ENCODE measurements at regions not wholly inside any gene's neighbourhood (a gene's known extent, or its start where the extent isn't known, plus 50 kb on each side); places are given as distances from the start of the nearest gene placed in this dataset.

GRCh38 chr2:41709702-41710599 is 337.9 kb upstream of the PKDCC start:
- no peak for DNase-seq

- no peak for DNase-seq
Measured at GRCh38 chr2:41710944-41711343, 336.9 kb upstream of the PKDCC start.

GRCh38 chr2:41711736-41712135 is 336.1 kb upstream of the PKDCC start:
- DNase-seq, result no peak

DNA sequence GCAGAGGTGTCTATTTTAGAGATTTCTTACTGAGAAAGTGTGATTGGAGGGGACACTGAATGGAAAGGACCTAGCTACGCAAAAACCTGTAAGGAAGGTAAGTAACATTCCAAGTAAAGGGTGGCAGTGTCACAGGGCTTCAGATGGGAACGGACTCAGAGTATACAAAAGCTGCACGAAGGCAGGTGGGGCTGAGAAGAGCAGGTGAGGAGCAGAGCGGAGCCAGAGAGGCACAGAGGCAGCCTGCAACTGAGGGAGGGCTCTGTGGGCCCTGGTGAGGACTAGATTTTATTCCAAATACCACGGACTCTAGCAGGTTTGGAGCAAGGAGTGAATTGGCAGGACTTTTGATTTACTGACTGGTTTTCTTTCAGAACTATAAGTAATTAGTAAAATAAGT is 331.3 kb upstream of the PKDCC start:
- no peak for DNase-seq

GRCh38 chr2:41717839-41718238 is 330.0 kb upstream of the PKDCC start:
- DNase-seq, result no peak

GRCh38 chr2:41718705-41719104 is 329.1 kb upstream of the PKDCC start:
- no peak for DNase-seq

DNA sequence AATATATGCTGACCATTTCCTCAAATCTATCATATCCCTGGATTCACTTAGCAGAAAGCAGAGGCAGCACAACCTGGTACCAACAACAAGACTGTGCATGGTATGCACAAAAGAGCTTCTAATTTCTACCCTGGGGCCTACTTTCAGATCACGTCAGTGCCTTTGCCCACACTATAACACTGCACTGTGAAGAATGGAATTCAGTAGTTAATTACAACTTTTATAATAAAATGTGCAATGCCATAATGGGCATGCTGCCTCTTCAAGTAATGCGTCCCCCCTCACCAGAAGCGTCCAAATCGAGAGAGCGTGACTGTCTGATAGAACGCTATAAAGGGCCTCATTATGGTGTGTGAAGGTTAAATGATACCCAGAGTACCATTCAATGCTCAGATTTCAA is 328.1 kb upstream of the PKDCC start:
- no peak for DNase-seq

DNA sequence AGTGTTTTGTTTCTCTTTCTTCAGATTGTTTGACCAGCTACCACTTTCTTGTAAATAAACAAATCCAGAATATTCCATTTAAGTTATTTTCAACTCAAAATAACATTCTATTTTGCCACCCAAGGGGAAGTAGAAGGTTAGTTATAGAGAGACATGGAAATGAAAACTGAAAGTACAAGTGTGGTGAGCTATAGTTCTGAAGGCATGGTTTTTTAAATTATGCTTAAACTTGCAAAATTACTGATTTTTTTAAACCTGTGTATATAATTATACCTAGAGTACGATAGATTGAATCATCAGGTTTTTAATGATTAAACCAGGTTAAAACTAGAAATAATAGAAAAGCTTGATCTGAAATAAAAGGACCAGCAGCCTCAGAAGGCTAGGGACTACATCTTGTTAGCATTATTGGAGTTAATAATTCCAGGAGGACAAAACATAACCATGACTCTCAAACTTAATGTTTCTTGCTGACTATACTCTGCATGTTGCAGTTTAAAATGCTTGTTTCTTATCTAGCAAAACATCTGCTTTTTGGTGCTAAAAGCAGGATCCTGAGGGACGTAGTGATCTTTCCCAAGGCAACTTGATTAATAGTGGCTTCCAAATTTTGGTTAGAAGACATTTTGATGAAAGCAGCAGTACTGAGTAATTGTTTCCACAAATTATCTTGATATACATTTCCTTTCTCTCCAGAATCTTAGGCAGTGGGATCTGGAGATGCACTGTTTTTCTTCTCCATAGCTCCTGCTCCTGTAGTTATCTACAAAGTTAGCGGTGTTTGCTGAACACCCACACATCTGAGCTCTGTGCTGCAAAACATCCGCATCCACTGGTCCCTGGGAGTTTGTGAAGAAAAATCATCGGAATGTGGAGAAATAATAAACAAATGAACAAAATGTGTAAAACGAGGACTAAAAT is 327.2 kb upstream of the PKDCC start:
- no peak for DNase-seq

DNA sequence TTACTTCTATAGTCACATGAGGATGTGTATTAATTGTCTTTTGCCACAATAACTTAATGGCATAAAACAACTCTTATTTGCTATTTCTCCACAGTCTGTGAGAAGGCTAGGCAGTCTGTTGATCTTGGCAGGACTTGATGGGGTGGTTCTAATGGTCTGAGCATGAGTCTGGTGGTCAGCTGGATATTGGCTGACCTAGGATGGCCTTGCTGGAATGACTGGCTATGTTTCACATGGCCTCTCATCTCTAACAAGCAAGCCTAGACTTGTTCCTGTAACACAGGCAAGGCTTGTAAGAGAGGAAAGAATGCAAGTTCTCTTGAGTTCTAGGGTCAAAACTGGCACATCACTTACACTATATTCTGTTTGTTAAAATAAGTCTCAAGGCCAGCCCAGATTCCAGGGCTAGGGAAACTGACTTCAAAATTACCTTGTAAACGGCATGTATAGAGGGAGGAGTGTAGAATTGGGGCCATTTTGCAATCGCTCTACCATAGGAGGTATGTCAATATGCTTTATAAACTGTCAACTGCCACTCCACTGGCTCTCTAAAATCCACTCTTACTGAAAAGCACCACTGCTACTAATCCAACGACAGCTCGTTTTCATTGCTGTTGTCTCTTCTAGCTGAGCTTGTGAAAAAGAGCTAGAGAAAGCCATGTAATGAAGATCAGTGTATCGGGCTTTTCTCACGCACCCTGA is 325.0 kb upstream of the PKDCC start:
- DNase-seq, result no peak

DNA sequence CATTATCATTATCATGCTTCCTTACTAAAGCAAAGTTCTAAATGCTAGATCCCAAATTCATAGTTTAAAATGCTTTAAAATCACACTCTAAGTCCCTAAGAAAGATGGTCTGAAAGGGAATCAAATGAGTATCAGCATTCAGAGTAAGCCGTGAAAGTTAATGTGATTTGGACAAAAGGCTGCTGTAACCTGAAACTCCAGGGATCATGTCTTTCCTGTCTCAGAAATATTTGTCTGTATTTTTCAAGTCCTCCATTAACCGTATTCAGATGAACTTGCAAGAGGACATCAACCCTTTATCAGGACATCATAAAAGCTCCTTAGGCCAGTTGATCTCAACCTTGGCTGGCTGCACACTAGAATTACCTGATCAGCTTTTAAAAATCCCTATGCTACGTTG is 324.3 kb upstream of the PKDCC start:
- no peak for DNase-seq

DNA sequence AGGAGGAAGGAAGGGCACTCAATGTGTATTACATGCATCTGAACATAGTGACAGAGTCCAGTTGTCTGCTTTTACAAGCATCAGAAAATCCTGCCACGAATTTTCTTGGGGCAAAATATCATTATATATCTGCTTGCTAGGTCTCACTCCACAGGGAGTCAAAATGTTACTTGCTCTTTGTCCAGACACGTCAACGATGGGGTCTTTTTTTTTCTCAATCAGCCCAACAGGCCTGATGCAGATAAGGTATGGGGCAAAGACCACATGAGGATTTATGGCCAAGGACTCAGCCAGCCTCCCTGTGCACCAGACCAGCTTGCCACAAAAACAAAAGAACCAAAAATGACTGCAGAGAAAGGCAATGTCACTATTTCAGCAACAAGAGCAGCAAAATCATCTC is 323.4 kb upstream of the PKDCC start:
- no peak for DNase-seq

GRCh38 chr2:41725901-41726300 is 321.9 kb upstream of the PKDCC start:
- no peak for DNase-seq

- no peak for DNase-seq
Measured at GRCh38 chr2:41726364-41726763, 321.5 kb upstream of the PKDCC start.

GRCh38 chr2:41727152-41727551 is 320.7 kb upstream of the PKDCC start:
- no peak for DNase-seq

- no peak for DNase-seq
Measured at GRCh38 chr2:41727711-41728110, 320.1 kb upstream of the PKDCC start.

GRCh38 chr2:41728788-41729338 is 319.0 kb upstream of the PKDCC start:
- no peak for DNase-seq

- DNase-seq, result no peak
Measured at GRCh38 chr2:41729800-41730364, 317.9 kb upstream of the PKDCC start.

GRCh38 chr2:41735006-41735405 is 312.8 kb upstream of the PKDCC start:
- no peak for DNase-seq

- DNase-seq, result no peak
Measured at GRCh38 chr2:41735476-41735875, 312.3 kb upstream of the PKDCC start.

- no peak for DNase-seq
Measured at GRCh38 chr2:41736105-41736567, 311.7 kb upstream of the PKDCC start.

GRCh38 chr2:41736586-41736985 is 311.2 kb upstream of the PKDCC start:
- no peak for DNase-seq

DNA sequence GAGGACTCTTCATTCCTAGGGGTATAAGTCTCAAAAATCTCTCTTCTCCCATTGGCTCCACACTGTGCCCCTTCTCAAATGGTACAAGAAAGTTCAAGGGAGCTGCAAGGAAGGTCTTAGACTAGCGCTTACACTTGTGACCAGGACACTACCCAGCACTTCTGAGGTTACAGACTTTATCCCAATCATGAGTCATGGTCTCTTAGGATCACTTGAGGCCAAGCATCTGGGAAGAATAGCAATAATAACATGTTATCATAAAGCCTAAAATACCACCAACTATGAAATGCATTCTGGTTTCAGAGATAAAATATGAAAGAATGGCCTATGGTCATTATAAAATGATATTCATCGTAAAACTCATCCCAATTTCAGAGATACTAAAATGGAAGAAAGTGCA is 309.9 kb upstream of the PKDCC start:
- DNase-seq, result no peak
